ENCODE measurements at regions not wholly inside any gene's neighbourhood (a gene's known extent, or its start where the extent isn't known, plus 50 kb on each side); places are given as distances from the start of the nearest gene placed in this dataset.

DNA sequence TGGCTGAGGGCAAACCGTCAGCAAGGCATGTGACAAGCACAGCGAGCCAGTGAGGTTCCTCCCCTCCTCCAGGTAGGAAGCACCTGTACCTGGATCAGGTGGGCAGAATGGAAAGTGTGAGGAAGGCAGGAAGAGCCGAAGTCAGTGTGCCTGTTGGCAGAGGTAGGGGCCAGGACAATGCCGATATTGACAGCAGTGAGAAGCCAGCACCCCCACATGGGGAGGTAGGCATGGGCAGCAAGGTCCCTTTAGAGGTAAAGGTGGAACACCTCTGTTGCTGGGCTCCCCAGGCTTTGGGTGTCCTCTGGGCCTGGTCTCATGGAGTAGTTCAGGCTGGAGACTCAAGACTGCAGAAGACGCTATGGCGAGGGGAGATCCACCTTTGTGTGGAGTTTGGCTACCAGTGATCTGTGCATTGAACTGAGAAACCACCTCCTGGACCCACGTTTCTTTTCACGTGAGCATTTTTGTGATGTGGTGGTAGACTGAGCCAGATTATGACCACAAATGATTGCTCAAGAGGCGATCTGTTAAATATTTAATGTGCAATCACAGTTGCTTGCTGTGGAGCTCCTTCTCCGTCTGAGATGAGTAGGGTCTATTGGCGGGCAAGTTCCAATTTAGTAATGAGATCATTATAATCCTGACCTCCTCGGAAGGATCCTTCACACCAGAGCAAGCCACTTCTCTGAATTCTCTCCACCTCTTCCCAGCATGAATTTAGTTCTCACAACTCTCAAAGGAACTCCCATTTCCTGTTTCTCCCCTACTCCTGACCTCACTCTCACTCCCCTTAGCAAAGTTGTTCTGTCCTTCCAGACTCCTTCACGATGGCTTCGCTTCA lies 174.8 kb downstream of the CDH26 start:
- H3K4me1 ChIP-seq (ENCODE audit: control insufficient read depth, insufficient read depth, low read length), result no peaks in the 10 kb centered on the region

DNA sequence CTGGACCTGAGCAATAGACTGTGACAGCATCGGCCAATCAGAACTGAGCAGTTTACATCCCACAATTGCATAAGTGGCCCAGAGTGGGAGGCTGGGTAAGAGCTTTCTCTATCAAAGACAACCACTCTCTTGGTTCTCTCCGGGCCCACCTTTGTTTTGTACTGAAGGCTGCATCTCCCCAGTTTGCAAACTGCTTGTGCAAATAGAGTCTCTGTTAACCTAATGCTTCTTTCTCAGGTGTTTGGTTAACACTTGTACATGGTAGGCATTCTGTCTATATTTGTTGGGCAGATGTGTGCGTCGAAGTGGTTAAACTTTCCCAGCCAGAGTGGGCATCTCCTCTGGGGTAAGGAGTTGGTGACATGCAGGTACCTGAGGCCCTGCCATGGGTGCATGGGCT lies 177.1 kb downstream of the CDH26 start:
- Histone ChIP-seq H3K9me3 (ENCODE audit: control insufficient read depth, insufficient read depth, low read depth, low read length) (no peaks in the 10 kb centered on the region), H3K36me3 (ENCODE audit: control insufficient read depth in 2 of 2, insufficient read depth in 1 of 2, low read length in 2 of 2) (no peaks in the 10 kb centered on the region), H3K4me1 (ENCODE audit: control insufficient read depth, insufficient read depth, low read length) (peaks cover 12% of the 10 kb centered on the region), H3K4me3 (ENCODE audit: low read depth, low read length) (no peak overlapping the region), H3K27ac (ENCODE audit: extremely low read depth, low read depth, low read length) (no peak overlapping the region)
- POLR2A ChIA-PET, result no interaction called here
- TF ChIP-seq ZNF510 (tag by site-specific recombination; IDR thresholded peaks at IDR 0.05; ENCODE audit: insufficient replicate concordance) (no peak), ZSCAN16 (tag by site-specific recombination; IDR thresholded peaks at IDR 0.05) (peak; percentile 67; the same call in 1 of the 2 replicates)
- CTCF ChIA-PET, result no interaction called here

More for the DNA sequence above, 174.8 kb downstream of the CDH26 start:
- H3K4me3 ChIP-seq (ENCODE audit: low read depth, low read length), result no peak overlapping the region
- H3K9me3 ChIP-seq (ENCODE audit: control insufficient read depth, insufficient read depth, low read depth, low read length), result no peaks in the 10 kb centered on the region
- H3K27ac ChIP-seq (ENCODE audit: extremely low read depth, low read depth, low read length), result no peak overlapping the region
- no peaks in the 10 kb centered on the region for H3K36me3 ChIP-seq (ENCODE audit: control insufficient read depth in 2 of 2, insufficient read depth in 1 of 2, low read length in 2 of 2)
- ChIA-PET POLR2A (no interaction called here), CTCF (interaction anchor here (0.7 kb wide), 1 partner anchor 116 kb away, joined by 4 read pairs; no protein-coding TSS in a partner anchor)
- TF ChIP-seq, protein P1, sequence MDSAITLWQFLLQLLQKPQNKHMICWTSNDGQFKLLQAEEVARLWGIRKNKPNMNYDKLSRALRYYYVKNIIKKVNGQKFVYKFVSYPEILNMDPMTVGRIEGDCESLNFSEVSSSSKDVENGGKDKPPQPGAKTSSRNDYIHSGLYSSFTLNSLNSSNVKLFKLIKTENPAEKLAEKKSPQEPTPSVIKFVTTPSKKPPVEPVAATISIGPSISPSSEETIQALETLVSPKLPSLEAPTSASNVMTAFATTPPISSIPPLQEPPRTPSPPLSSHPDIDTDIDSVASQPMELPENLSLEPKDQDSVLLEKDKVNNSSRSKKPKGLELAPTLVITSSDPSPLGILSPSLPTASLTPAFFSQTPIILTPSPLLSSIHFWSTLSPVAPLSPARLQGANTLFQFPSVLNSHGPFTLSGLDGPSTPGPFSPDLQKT (IDR thresholded peaks at IDR 0.05; ENCODE audit: borderline replicate concordance, low read depth, low read length), result no peak
- TF ChIP-seq ZNF302 (tag by site-specific recombination; IDR thresholded peaks at IDR 0.05; ENCODE audit: low read depth) (no peak), SP7 (tag by site-specific recombination; IDR thresholded peaks at IDR 0.05) (no peak), ZNF19 (tag by site-specific recombination; IDR thresholded peaks at IDR 0.05; ENCODE audit: low read depth) (no peak), ZNF335 (tag by site-specific recombination; conservative IDR thresholded peaks at IDR 0.05) (no peak), ZNF610 (tag by site-specific recombination; IDR thresholded peaks at IDR 0.05; ENCODE audit: borderline replicate concordance) (no peak), ZNF76 (tag by site-specific recombination; IDR thresholded peaks at IDR 0.05; ENCODE audit: borderline replicate concordance, low read depth) (no peak), ZFHX2 (tag by site-specific recombination; conservative IDR thresholded peaks at IDR 0.05) (no peak), ZNF221 (tag by site-specific recombination; IDR thresholded peaks at IDR 0.05; ENCODE audit: borderline replicate concordance) (no peak), ZNF114 (tag by site-specific recombination; IDR thresholded peaks at IDR 0.05) (no peak), KLF1 (tag by site-specific recombination; IDR thresholded peaks at IDR 0.05) (no peak), TCF7L2 (IDR thresholded peaks at IDR 0.05; ENCODE audit: borderline replicate concordance, low read depth, low read length) (no peak), ZNF354C (tag by site-specific recombination; IDR thresholded peaks at IDR 0.05; ENCODE audit: borderline replicate concordance, low read depth) (no peak), ZNF132 (tag by site-specific recombination; IDR thresholded peaks at IDR 0.05; ENCODE audit: borderline replicate concordance) (no peak)
- TF ChIP-seq, protein P2, sequence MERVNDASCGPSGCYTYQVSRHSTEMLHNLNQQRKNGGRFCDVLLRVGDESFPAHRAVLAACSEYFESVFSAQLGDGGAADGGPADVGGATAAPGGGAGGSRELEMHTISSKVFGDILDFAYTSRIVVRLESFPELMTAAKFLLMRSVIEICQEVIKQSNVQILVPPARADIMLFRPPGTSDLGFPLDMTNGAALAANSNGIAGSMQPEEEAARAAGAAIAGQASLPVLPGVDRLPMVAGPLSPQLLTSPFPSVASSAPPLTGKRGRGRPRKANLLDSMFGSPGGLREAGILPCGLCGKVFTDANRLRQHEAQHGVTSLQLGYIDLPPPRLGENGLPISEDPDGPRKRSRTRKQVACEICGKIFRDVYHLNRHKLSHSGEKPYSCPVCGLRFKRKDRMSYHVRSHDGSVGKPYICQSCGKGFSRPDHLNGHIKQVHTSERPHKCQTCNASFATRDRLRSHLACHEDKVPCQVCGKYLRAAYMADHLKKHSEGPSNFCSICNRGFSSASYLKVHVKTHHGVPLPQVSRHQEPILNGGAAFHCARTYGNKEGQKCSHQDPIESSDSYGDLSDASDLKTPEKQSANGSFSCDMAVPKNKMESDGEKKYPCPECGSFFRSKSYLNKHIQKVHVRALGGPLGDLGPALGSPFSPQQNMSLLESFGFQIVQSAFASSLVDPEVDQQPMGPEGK (tag by site-specific recombination; IDR thresholded peaks at IDR 0.05), result no peak

Measured in HEK293 (cell line).